HG02798 (cell line): ENCODE measurements at regions not wholly inside any gene's neighbourhood (a gene's known extent, or its start where the extent isn't known, plus 50 kb on each side); places are given as distances from the start of the nearest gene placed in this dataset.

Experiments used
- ATAC-seq: cut with Tn5 transposase; IDR thresholded peaks from one replicate; pipeline ENCODE4 v1.9.1; 2021; ENCODE audit warnings: mild to moderate bottlenecking; ENCODE audit not compliant: unreplicated experiment, poor library complexity

DNA sequence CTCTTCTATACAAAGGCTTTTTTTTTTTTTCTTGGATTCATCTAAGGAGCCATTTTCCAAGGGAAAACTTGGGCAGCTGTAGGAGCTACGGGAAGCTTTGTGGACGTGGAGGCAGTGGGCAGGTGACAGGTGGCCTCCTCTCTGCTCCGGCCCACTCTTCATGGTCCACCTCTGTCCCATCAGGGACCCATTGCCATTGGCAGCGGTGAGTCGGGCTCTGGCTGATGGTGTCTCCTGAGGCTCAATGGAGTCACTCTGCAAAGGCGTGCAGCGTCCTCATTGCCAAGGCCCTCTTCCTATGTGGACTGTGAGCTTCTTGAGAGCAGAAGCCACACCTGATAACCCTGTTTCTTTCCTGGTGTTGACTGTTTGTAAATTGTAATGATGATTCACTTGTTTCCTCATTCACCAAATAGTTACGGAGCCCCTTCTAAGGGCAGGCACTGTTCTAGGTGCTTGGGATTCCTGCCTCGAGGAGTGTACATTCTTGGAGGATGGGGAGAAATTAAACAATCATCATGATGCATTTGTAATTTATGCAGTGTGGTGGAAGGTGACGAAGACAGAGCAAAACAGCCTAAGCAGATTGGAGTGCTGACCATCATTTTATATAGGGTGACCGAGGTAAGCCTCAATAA, 240.3 kb upstream of the HS6ST1 start:
- ATAC-seq: no peak

DNA sequence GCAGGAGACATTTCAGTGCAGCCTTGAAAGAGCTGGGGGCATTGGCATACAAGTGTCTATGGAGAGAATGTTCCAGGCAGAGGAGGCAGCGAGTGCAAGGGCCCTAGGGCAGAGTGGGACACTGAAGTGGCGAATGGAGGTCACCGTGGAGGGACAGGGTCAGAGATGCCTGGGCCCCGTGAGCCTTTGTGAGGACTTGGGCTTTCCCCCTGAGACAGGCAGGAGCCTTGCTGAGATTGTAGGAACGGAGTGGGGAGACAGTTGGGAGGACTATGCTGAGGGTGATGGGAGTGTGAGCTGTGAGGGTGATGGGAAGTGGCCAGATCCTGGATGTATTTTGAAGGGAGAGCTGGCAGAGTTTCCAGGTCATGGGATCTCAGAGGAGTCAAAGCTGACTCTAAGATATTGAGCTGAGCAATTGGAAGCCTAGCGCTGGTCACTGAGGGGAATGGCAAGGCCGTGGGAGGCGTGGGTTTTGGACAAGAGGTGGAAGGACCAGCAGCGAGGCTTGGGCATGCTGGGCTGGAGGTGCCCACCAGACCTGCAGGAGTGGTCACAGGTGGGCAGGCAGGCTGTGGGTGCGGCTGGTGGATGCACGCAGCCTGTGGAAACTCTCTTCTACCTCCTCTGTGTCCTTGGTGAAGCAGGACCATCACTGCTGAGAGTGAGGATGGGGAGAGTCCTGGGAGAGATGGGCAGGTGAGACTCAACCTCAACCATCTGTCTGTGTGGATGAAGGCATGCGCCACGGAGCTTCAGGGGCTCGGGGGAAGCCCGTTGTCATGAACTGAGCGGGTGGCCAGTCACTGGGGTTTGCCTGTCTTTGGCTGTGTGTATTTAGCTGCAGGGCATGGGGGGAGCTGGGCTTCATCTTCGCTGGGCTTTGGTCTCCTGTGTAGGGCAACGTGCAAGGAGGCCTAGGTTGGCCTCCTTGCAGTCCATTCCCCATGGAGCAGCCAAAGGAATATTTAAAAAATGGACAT, 241.2 kb upstream of the HS6ST1 start:
- no peak for ATAC-seq

DNA sequence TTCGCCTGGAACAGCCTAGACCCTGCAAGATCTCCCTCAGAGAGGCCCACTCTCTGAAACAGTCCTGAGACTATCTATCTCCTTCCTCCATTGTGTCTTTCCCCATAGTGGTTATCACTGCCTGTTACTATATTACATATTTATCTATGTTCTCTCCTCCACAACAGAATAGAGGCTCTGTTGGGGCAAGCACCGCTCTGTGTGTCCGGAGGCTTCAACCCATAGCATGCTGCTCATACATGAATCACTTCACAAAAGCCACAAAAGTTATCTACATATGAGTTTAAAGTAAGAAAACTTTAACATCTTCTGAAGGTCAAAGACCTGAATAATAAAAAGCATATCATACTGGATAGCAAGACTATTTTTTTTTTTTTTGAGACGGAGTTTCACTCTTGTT, 242.1 kb upstream of the HS6ST1 start:
- ATAC-seq: no peak

DNA sequence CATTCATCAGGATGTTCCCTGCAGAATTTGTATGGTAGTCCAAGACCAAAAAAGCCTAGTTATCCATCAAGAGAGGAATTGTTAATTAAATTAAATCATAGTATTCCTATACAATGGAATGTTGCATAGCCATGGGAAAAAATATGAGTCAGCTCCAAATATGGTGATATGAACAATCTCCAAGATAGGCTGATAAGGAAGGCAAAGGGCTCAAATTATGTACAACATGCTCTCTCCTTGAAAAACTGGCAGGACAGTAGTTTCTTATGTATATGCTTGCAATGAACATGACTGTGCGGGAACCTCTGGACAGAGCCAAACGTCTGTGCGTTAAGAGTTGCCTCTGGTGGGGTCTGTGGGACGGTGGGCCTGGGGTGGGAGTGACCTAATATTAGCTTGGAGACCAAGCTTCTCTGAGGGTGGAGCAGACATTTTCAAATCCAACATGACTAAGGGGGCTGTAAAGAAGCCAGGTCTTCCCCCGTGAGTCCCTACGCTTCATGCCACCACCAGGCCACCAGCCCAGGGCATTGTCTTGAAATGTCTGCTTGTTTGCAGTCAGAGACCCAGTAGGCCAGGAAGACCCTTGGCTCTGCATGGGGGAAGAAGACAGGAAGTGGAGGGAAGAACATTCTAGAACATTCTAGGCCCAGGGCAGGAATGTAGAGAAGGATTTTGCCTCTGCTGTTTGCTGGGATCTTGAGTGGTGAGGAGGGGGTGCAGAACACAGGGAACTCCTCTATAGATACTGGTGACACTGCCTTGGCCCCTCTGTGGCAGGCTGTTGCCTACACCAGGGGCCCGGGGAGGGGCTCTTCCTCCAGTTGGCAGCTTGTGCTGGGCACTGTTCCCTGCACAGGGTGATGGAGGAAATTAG, 244.0 kb upstream of the HS6ST1 start:
- ATAC-seq: no peak

DNA sequence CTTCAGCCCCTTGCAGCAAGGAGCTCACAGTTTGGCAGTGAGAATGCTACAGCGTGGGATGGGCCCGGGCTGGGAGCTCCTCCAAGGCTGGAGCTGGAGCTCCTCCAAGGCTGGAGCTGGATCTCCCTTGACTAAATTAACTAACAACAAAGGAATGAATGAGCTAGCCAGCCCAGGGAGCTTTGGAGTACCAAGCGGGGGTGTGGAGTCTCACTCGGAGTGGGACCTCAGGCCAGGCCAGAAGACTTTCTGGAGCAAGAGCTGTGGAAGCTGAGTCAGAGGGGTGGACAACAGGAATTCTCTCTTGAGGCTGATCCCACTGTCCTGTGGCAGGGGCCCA, 244.7 kb upstream of the HS6ST1 start:
- ATAC-seq: no peak

DNA sequence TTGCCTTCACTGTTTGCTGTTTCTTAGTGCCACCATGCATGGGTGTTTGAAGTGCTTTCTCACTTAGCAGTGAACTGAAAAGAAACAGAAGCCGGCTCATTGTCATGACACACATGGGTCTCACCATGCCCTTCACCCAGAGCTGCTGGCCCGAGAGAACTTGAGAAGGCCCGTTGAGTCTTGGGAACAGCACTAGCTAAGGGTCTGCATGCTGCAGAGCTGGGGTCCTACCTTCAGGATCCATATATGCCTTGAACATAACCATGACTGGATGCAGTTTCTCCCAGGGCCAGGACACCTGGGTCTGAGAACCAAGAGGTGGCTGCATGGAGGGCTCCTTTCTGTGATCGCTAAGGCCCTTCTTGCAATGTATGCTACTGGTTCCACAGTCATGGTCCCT, 245.5 kb upstream of the HS6ST1 start:
- ATAC-seq: no peak

DNA sequence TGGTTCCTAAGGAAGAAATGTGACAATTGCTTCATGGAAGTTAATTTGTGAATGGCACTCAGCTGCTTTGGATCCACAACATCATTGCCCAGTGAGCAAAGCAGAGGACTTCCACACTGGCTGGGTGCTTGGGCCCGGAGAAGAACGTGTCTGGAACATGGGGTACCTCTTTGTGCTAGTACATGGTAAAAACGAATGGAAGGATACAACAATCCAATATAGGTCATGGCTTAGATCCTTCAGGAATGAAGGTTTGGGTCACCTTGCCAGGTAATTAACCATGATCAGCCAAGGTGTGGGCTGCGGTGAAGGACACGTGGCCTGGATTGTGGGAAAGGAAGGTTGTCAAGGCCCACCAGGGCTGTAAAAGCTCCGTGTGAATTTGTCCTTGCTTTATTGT, 245.9 kb upstream of the HS6ST1 start:
- no peak for ATAC-seq

DNA sequence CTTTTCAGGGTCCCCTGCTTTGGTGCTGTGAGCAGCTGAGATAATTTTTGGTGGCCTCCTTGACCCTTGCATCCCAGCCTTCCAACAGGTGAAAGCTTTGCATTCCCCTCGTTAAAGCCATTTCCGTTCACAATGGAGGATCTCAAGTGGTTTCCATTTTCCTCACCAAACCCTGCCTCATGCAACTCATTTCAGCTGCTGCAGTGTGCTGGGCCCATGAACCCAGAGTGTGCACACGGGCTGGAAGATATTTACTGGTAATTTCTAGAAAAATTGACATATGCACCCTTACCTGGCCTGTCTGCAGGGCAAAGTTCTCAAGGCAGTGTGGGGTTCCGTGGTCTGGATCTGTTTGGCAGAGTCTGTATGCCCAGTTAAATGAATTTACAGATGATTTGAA, 246.8 kb upstream of the HS6ST1 start:
- no peak for ATAC-seq

DNA sequence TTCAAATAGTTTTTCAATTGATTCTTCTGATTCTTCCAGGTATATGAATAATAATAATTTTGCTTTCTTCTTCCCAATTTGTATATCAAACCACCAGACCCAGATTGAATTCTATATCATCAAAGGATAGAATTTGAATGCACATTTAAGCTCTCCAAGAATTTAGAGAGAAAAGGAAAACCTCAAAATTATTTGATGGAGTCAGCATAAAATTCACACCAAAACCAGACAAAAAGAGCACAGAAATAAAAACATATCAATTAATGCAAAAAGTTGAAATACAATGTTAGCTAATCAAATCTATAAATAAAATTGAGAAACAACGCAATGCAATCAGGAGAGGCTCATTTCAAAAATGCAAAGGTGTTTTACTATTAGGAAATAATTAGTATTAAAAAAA, 248.0 kb upstream of the HS6ST1 start:
- ATAC-seq: no peak

DNA sequence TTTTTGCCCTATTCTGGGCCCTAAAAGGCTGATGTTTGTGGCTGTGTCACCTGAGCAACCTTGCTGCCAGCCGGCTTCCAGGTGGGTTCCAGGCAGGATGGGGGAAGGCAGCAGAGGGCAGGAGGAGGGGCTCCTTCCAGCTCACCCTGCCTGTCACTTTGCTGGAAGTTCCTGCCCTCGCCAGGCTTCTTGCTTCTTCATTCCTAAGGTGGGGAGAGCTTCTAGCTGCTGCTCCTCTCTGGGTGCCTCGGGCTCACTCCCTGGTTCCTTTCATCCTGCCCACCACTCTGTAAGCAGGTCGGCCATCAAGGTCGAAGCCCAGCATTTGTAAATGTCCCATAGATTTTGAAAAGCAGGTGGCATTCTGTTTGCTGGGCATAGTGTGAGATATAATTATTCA, 249.4 kb upstream of the HS6ST1 start:
- ATAC-seq: no peak

DNA sequence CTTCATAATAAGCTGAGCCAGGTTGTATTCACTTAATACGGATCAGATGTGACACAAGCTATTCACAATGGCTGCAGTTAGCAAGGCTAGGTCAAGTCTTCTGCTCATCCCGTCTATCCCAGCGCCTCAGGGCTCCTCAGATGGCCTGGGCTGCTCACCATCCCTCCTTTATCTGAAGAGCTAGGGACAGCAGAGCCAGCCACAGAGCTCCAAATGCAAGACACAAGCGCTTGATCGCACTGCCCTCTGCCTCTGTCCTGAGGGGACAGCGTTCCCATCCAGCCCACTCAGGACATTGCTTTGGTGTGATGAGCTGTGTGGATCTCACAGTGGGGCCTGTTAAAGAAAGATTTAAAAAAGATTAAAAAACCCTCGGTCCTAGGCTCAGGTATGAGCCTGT, 254.4 kb upstream of the HS6ST1 start:
- no peak for ATAC-seq

DNA sequence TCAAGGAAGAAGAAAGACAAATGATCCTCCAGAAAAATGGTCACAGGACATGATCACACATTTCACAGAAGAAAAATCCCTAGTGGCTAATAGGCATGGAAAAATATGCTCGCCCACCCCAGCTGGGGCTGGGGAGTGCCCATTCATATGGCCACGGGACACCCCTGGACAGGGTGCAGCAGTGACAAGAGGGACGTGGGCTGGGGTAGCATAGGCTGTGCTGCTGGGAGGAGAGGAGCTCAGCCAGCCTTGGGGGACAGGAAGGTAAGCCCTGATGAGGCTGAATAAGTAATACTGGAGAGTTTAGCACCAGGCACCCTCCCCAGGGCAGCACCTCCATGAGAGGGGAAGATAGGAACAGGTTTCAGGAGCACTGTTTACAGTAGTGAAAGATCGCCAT, 254.9 kb upstream of the HS6ST1 start:
- ATAC-seq: no peak

DNA sequence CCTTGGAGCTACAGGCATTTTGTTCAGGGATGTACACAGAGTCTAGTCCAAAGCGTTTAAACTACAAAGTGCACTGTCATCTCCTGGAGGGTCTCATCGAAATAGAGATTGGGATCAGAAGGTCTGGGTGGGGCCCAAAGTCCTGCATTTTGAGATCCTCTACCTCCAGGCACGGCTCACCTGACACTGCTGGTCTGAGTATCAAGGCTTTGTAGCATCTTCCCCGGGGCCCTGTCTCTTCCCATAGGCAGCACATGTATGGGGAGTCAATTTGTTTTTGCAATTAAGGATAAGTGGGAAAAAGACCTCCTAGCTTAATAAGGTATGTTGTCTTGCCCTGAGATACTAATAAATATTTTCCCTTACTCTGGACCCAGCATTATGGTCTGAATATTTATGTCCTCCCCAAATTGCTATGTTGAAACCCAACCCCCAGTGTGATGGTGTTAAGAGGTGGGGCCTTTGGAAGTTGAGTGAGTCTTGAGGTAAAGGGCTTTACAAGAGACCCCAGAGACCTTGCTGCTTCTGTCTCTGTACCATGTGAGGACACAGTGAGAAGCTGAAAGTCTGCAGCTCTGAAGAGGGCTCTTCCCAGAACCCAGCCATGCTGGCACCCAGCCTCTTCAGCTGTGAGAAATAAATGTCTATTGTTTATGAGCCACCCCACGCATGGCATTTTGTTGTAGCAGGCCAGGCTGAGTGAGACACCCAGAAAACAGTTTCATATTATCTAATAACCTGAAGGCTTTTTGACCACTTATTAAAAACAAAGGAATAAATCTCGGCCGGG, 258.7 kb upstream of the HS6ST1 start:
- no peak for ATAC-seq

DNA sequence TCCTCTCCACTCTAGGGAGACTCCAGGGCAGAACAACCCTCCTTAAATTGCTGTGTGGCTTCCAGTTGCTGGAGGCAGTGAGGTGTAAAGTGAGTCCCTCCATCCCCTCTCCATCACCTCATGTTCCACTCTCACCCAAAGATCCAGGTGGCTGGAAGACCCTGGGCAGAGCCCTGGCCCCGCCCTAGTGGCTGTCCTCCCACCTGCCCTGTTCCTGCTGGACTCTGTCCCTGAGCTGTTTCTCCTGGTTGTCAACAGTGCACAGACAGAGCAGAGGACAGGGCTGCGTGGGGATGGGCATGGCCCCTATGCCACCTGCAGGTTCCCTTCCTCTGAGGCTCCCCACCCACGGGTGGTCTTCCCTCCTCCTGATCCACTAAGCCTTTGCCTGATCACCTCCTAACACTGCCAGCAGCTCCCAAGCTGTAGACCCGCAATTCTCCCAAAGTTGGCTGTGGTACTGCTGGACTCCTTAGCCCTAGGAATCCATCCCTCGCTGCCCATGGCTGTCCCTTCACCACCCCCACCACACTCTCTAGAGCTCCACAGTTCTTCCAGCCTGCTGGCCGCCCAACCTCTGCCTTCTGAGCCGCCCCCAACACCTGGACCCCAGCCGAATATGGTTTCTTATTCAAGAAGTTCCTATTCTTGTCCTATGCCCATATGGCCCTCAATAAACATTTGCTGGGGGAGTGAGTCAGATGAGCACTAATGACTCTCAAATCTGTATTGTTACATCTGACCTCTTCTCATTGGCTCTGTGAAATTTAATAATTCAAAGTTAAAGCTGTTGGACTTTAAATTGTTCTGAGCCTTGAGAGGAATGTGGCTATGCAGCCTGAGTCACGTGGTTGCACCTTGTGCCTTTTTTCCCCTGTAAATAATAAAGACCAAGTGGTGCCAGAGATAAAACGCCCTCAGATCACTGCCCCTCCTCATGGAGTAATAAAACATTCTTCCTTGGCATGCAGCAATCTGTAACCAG, 260.0 kb upstream of the HS6ST1 start:
- no peak for ATAC-seq

DNA sequence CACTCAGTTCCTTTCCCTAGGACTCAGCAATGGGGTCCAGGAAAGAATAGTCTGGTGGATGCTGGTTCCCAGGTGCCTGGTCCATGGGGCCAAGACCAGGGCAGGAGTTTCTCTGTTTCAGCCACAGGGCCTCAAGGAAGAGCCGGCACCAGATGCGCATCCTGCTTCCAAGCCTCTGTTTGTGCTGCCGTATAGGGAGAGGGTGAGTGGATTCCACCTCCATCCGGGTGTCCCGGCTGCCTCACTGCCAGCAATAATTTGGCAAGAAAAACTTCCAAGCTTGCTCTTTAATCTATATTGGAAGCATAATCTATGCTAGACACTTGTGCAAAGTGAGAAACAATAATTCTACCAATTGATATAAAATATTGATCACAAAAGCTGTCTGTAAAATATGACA, 261.2 kb upstream of the HS6ST1 start:
- no peak for ATAC-seq

DNA sequence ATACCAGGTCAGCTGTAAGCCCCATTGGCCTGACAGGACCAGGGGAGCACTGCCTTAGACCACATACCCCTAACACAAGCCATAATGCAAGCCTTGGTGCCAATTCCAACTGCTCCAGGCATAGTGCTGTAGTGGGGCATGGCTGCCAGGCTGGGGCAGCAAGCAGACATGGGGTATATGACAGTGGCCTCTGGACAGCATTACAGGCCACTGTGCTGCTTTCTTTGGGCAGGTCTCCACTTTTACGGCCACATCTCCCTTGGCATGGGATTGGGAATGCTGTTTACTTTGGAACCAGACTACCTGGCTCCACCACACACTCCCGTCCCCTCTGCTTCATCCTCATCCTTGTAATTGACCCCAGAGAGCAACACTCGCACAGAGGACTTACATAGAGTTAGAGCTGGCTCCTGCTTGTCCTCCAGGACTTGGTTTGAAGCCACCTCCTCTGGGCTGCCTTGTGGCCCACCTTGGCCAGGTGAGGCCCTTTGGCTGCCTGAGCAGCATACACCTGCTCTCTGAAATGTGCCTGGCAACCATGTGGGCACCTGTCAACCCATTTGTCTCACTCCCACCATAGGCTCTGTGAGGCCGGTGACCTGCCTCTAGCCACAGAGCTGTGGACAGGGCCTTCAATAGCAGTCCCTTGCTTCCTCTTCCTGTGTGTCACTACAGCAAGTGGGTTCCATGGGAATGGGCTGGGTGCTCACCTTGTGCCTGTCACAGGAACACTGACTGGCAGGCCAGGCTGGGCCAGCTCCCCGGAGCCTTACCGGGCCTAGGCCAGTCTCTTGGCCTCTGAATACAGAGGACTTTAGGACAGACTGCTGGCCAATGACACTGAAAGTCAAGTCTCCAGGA, 262.6 kb upstream of the HS6ST1 start:
- no peak for ATAC-seq

DNA sequence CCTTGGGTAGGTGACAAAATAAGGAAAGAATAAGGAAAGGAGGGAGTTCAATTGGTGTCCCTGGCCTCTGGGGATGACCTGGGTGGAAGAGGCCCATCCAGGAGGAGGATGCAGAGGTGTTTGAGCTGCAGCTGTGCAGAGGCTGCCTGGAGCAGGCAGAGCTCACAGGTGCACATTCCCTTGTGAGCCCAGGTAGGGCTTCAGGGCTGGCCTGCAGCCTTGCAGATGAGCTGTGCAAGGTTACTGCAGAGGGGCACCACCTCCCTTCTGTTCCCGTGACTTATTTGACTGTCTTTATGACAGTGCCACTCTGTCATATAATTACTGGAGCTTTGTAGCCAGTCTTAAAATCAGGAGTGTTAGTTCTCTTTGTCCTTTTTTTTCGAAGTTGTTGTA, 263.2 kb upstream of the HS6ST1 start:
- ATAC-seq: no peak

DNA sequence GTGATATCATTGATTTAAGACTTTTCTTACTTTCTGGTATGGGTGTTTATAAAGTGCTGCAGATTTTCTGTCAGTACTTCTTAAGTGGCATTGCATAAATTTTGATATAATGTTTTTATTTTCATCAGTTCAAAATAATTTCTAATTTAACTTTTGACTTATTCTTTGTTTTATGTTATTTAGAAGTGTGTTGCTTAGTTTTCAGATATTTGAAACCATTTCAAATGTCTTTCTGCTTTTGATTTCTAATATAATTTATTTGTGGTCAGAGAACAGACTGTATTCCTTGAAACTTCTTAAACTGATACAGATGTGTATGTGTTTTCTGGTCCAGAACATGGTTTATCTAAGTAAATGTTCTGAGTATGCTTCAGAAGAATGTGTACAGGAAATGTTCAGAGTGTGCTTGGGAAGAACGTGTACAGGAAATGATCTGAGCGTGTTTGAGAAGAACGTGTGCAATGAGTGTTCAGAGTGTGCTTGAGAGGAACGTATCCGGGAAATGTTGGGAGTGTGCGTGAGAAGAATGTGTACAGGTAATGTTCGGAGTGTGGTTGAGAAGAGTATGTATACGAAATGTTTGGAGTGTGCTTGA, 265.7 kb upstream of the HS6ST1 start:
- ATAC-seq: no peak
